ENCODE measurements at regions not wholly inside any gene's neighbourhood (a gene's known extent, or its start where the extent isn't known, plus 50 kb on each side); places are given as distances from the start of the nearest gene placed in this dataset.
A peak's percentile ranks its signal among the peaks of the same experiment; 100 is the strongest.

- peak; percentile 64 to 91 for DNase-seq
- H3K27me3 ChIP-seq: no peaks in the 10 kb centered on the region
- no peaks in the 10 kb centered on the region for H3K9me3 ChIP-seq
- intact Hi-C loops (cut with DNase I; ENCODE audit: low total_unique reads): no loop called here
- peak in 2 of 3 donors; percentile 24 to 60 for TF ChIP-seq POLR2AphosphoS5 (IDR thresholded peaks at IDR 0.05)
- no peak for TF ChIP-seq POLR2A (IDR thresholded peaks at IDR 0.05)
- no peaks in the 10 kb centered on the region for H3K36me3 ChIP-seq
- H3K4me1 ChIP-seq: peaks cover 0 to 11% (median 2%) of the 10 kb centered on the region in 4 donors
- no peak overlapping the region for H3K4me3 ChIP-seq
- peak overlapping the region; percentile 55 to 85 (median 78) for H3K27ac ChIP-seq
- 14 to 24% (median 22%) methylated on average over 2 of the region's 2 CpGs for WGBS, 5 donors
Observed at GRCh38 chr1:172976222-172977041, 74.3 kb downstream of the TNFSF18 start.

GRCh38 chr1:172977296-172978017, 73.3 kb downstream of the TNFSF18 start:
- no peaks in the 10 kb centered on the region for H3K9me3 ChIP-seq
- WGBS, 5 donors: 46 to 64% (median 52%) methylated on average over 5 of the region's 5 CpGs
- DNase-seq: peak in 1 of 2 donors; percentile 22
- no peaks in the 10 kb centered on the region for H3K36me3 ChIP-seq
- TF ChIP-seq EP300 (IDR thresholded peaks at IDR 0.05) (no peak), CTCF (IDR thresholded peaks at IDR 0.05) (no peak), POLR2A (IDR thresholded peaks at IDR 0.05) (no peak), POLR2AphosphoS5 (IDR thresholded peaks at IDR 0.05) (no peak)
- intact Hi-C loops (cut with DNase I; ENCODE audit: low total_unique reads): no loop called here
- no peaks in the 10 kb centered on the region for H3K27me3 ChIP-seq
- peak overlapping the region in 3 of 5 donors; percentile 34 to 81 (median 78) for H3K27ac ChIP-seq
- peaks cover 0 to 5% (median 0%) of the 10 kb centered on the region in 4 donors for H3K4me1 ChIP-seq
- H3K4me3 ChIP-seq: no peak overlapping the region

GRCh38 chr1:172978595-172978994, 72.1 kb downstream of the TNFSF18 start:
- intact Hi-C loops (cut with DNase I; ENCODE audit: low total_unique reads): no loop called here
- TF ChIP-seq CTCF (IDR thresholded peaks at IDR 0.05): no peak
- no peak for TF ChIP-seq POLR2A (IDR thresholded peaks at IDR 0.05)
- Histone ChIP-seq H3K27me3 (no peaks in the 10 kb centered on the region), H3K36me3 (no peaks in the 10 kb centered on the region), H3K27ac (no peak overlapping the region), H3K9me3 (no peaks in the 10 kb centered on the region), H3K4me3 (no peak overlapping the region), H3K4me1 (peaks cover 0 to 5% (median 0%) of the 10 kb centered on the region in 4 donors)
- DNase-seq: no peak
- WGBS, 5 donors: 63 to 80% (median 77%) methylated on average over 3 of the region's 3 CpGs

GRCh38 chr1:172979828-172980227, 70.9 kb downstream of the TNFSF18 start:
- no peak for DNase-seq
- H3K27ac ChIP-seq: no peak overlapping the region
- intact Hi-C loops (cut with DNase I; ENCODE audit: low total_unique reads): no loop called here
- TF ChIP-seq CTCF (IDR thresholded peaks at IDR 0.05) (no peak), POLR2AphosphoS5 (IDR thresholded peaks at IDR 0.05) (no peak)
- no peak overlapping the region for H3K4me3 ChIP-seq
- 61 to 92% (median 80%) methylated on average over 3 of the region's 3 CpGs for WGBS, 5 donors
- H3K4me1 ChIP-seq: peaks cover 0 to 5% (median 0%) of the 10 kb centered on the region in 4 donors
- no peaks in the 10 kb centered on the region for H3K9me3 ChIP-seq
- H3K36me3 ChIP-seq: no peaks in the 10 kb centered on the region
- H3K27me3 ChIP-seq: no peaks in the 10 kb centered on the region

Measured in stomach (tissue), 8 donors.